ENCODE measurements at regions not wholly inside any gene's neighbourhood (a gene's known extent, or its start where the extent isn't known, plus 50 kb on each side); places are given as distances from the start of the nearest gene placed in this dataset.

GRCh38 chr14:43894534-43894933, 612.5 kb downstream of the FSCB start:
- DNase-seq, result peak; percentile 56
- Histone ChIP-seq H3K4me2 (ENCODE audit: low read length) (no peak overlapping the region), H3K9me2 (replicated peaks; ENCODE audit: low read length) (no peaks in the 10 kb centered on the region), H2AFZ (ENCODE audit: low read length) (no peak overlapping the region), H3K27ac (ENCODE audit: low read length) (no peak overlapping the region), H3F3A (ENCODE audit: low read length, unreplicated experiment) (no peaks in the 10 kb centered on the region), H3K4me1 (ENCODE audit: insufficient read depth, low read length) (0 out of 2 replicates have a peak, but pooled peaks cover 4% of the 10 kb centered on the region), H3K9ac (ENCODE audit: low read length) (no peak overlapping the region), H4K20me1 (ENCODE audit: low read length) (no peaks in the 10 kb centered on the region), H3K79me2 (ENCODE audit: low read length) (no peaks in the 10 kb centered on the region), H3K27me3 (ENCODE audit: low read length) (no peaks in the 10 kb centered on the region), H3K9me3 (ENCODE audit: low read length) (no peaks in the 10 kb centered on the region), H3K36me3 (ENCODE audit: low read depth, low read length) (no peaks in the 10 kb centered on the region), H3K4me3 (ENCODE audit: low read length) (no peak overlapping the region)
- peak; percentile 49; the same call in 1 of the 2 replicates for ATAC-seq
- intact Hi-C loops (cut with micrococcal nuclease), result loop anchor here (10.0 kb wide), 1 partner anchor 250 kb away; no protein-coding TSS in a partner anchor
- CTCF ChIA-PET, result no interaction called here
- no TSS peak for BruUV-seq (replicated peaks)
- TF ChIP-seq CTCF (conservative IDR thresholded peaks at IDR 0.05; ENCODE audit: low read depth, low read length) (peak; percentile 83), EZH2phosphoT487 (IDR thresholded peaks at IDR 0.05; ENCODE audit: borderline replicate concordance, low read length) (no peak)
- POLR2A ChIA-PET (ENCODE audit: unreplicated experiment), result no interaction called here

GRCh38 chr14:43887523-43887922, 619.6 kb downstream of the FSCB start:
- Histone ChIP-seq H3K4me1 (ENCODE audit: insufficient read depth, low read length) (no peaks in the 10 kb centered on the region), H3K9me2 (replicated peaks; ENCODE audit: low read length) (no peaks in the 10 kb centered on the region), H3K27ac (ENCODE audit: low read length) (no peak overlapping the region), H3K4me2 (ENCODE audit: low read length) (no peak overlapping the region), H3K79me2 (ENCODE audit: low read length) (no peaks in the 10 kb centered on the region), H3K27me3 (ENCODE audit: low read length) (no peaks in the 10 kb centered on the region), H2AFZ (ENCODE audit: low read length) (no peak overlapping the region), H3K9me3 (ENCODE audit: low read length) (no peaks in the 10 kb centered on the region), H4K20me1 (ENCODE audit: low read length) (no peaks in the 10 kb centered on the region), H3F3A (ENCODE audit: low read length, unreplicated experiment) (no peaks in the 10 kb centered on the region), H3K4me3 (ENCODE audit: low read length) (no peak overlapping the region), H3K9ac (ENCODE audit: low read length) (no peak overlapping the region), H3K36me3 (ENCODE audit: low read depth, low read length) (no peaks in the 10 kb centered on the region)
- ATAC-seq, result no peak
- intact Hi-C loops (cut with micrococcal nuclease), result no loop called here
- ChIA-PET POLR2A (ENCODE audit: unreplicated experiment) (no interaction called here), CTCF (no interaction called here)
- BruUV-seq (replicated peaks), result no TSS peak
- DNase-seq, result no peak
- TF ChIP-seq EZH2 (IDR thresholded peaks at IDR 0.05; ENCODE audit: low read length, unreplicated experiment) (no peak), CTCF (conservative IDR thresholded peaks at IDR 0.05; ENCODE audit: low read depth, low read length) (no peak), EZH2phosphoT487 (IDR thresholded peaks at IDR 0.05; ENCODE audit: borderline replicate concordance, low read length) (no peak)

GRCh38 chr14:43877351-43877960, 629.6 kb downstream of the FSCB start:
- H3K9me3 ChIP-seq (ENCODE audit: low read length), result no peaks in the 10 kb centered on the region
- H3F3A ChIP-seq (ENCODE audit: low read length, unreplicated experiment), result no peaks in the 10 kb centered on the region
- intact Hi-C loops (cut with micrococcal nuclease), result no loop called here
- POLR2A ChIA-PET (ENCODE audit: unreplicated experiment), result interaction anchor here (0.8 kb wide), 1 partner anchor 1375 kb away, joined by 5 read pairs; no protein-coding TSS in a partner anchor
- ATAC-seq (no peak), DNase-seq (no peak)
- no peaks in the 10 kb centered on the region for H3K36me3 ChIP-seq (ENCODE audit: low read depth, low read length)
- no peak overlapping the region for H3K4me3 ChIP-seq (ENCODE audit: low read length)
- no peaks in the 10 kb centered on the region for H3K27me3 ChIP-seq (ENCODE audit: low read length)
- H3K4me2 ChIP-seq (ENCODE audit: low read length), result no peak overlapping the region
- no TSS peak for BruUV-seq (replicated peaks)
- H3K4me1 ChIP-seq (ENCODE audit: insufficient read depth, low read length), result no peaks in the 10 kb centered on the region
- H3K9ac ChIP-seq (ENCODE audit: low read length), result no peak overlapping the region
- H2AFZ ChIP-seq (ENCODE audit: low read length), result no peak overlapping the region
- no peaks in the 10 kb centered on the region for H3K9me2 ChIP-seq (replicated peaks; ENCODE audit: low read length)
- TF ChIP-seq EZH2 (IDR thresholded peaks at IDR 0.05; ENCODE audit: low read length, unreplicated experiment), result no peak
- H3K27ac ChIP-seq (ENCODE audit: low read length), result no peak overlapping the region
- no peaks in the 10 kb centered on the region for H3K79me2 ChIP-seq (ENCODE audit: low read length)
- no peaks in the 10 kb centered on the region for H4K20me1 ChIP-seq (ENCODE audit: low read length)
- CTCF ChIA-PET, result no interaction called here

Measured in PC-3 (cell line).